EH (cell line): ENCODE measurements at regions not wholly inside any gene's neighbourhood (a gene's known extent, or its start where the extent isn't known, plus 50 kb on each side); places are given as distances from the start of the nearest gene placed in this dataset.
"Not testable (repeated sequence)": the region's sequence is repeated elsewhere in the genome, so short reads cannot be mapped to it uniquely, and the experiment has no call there.

ENCODE experiments used
- DNase-seq: peaks from one replicate; pipeline ENCODE4 v3.0.0-alpha.2; 2015; ENCODE audit warnings: low read depth

DNA sequence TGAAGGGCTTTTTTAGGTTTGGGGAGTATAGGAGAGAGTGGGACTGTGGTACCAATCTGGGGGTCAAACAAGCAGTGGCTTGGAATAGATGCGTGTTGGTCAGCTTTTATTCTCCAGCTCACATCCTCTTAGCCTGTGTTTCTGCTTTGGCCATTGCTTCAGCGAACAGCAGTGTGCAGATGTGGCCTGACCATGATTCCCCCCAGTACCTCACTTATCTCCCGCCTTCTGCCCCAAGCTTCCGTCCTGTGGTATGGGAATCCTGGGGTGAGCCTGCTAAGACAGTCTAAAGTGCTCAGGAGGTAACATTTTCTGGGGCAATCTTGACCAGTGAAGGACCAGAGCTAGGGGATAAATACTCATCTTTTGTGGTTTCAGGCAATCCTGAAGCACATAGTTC is 84.9 kb upstream of the TNP1 start:
- no peak for DNase-seq

DNA sequence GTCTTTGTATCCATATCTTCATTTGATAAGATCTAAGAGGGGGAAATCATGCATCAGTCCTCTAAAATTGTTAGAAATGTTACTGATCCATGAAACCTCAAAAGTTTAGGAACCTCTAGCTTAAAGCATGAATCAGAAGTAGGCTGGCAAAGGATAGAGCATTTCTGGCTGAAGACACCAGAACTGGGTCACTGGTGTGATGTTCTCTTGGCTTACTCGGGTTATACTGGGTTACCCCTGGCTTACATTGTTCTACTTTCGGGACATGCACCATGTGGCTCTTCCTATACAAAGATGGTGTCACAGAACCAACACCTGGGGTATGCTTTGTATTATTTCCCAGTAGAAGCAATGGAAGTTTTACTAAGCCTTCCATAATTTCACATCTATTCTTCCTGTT is 83.2 kb upstream of the TNP1 start:
- DNase-seq = no peak

DNA sequence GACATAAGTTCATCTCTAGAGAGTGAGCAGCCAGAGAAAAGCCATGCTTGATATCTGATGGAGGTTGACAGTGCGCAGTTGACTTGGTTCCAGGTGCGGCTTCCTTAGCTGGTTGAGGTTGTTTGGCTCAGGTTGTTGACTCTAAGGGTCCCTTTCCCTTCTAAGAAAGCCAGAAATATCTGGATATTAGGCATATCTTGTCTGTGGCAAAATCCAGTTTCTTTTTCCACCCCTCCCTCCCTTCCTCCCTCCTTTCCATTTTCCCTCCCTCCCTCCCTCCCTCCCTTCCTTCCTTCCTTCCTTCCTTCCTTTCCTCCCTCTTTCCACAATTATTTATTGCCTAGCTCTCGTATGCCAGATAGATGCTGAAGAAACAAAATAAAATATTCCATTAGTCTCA is 82.6 kb upstream of the TNP1 start:
- DNase-seq = no peak

DNA sequence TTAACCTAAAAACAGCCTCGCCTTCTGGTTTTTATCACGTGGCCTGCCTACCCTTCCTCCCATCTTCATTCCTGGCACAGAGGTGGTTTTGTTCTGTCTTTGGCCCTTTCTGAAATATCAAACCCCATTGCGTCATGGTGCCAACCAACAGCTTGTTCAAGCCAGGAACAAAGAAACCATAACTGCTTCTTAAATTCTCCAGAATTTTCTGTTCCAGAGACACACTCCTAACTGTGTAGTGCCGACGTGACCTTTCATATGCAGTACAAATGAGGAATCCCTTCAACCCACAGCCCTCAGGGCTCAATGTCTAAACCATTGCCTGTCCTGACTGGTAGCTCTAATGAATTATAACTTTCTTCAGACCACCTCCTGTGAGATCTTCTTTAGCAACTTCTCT is 82.2 kb upstream of the TNP1 start:
- DNase-seq = no peak

DNA sequence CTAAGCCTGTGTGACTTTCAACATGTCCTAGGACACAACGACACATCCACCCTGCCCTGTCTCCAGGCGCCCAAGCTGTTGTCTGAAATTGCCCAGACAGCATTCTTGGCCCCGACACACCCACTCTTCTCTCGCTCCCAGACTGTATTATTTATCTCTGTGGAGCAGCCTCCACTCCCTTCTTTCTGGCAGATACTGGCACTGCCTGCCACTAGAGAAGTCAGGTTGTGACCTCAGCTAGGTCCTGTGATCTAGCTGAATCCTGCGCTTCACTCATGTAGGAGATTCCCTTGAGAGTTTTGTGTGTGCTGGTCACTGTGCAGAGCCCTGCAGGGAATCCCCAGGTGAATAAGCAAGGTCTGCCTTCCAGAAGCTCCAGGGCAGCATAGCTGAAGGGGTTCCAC is 77.1 kb upstream of the TNP1 start:
- no peak for DNase-seq

DNA sequence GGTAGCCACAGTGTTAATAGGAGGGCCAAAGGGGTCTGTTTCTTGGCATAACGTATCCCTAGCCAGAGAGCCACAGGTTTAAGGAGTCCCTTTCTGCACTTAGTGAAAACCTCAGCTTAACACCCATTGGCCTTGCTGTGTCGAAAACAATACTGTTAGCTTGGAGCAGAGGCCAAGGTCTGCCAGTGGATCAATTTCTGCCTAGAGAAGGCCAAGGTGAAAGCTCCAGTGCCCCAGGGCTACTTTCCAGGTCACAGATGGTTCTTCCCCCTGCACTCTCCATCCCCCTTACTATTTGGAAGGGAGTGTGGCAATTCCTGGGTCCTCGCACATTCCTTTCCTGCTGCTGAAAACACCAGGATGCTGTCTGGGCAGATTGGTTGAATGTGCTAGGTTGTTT is 74.8 kb upstream of the TNP1 start:
- DNase-seq = no peak

DNA sequence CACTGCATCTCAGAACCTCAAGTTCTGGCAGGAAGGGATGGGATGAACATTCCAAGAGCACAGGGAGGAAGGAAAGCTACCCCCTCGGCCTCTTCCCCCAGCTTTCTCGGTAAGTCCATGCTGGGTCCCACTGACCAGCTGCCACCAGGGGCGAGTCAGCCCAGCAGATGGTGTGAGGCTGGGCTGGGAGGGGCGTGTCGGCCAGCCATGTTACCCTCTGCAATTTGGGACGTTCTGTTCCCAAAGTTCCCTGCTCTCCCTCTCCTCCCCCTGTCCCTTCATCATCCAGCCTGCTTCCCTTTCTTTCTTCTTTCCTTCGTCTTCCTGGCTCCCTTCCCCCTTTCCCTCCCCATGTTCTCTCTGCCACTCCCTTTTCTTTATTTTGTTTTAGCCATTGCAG is 74.3 kb upstream of the TNP1 start:
- no peak for DNase-seq

DNA sequence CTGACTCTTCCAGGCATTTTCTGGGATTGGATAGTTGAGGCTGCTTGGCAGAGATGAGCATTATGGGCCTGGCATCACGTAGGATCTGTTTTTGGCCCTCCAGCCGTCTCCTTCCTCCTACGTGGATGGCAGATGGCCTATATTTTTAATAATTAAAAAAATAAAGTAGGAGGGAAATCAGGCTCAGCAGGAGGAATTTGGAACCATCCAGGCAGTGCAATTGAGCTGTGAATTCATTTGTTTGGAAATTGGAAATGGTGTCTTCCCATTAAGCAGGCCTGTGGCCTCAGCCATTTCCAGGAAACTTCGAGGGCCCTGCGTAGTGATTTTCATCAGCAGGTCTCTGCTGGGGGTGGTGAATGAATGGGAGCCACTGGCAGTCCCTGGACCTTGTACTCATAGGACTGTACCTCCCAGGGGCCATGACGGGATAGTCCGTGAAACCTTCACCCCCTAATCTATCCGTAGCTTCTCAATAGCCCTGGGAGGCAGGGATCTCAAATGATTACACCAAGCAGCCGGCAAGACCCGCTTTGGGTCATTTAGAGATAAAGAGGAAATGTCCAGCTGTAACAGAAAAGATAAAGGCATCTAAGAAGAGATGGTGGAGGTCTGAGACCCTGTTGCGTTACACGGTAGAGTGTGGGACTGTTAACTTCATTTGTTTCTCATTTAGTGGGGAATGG is 73.1 kb upstream of the TNP1 start:
- DNase-seq = no peak

DNA sequence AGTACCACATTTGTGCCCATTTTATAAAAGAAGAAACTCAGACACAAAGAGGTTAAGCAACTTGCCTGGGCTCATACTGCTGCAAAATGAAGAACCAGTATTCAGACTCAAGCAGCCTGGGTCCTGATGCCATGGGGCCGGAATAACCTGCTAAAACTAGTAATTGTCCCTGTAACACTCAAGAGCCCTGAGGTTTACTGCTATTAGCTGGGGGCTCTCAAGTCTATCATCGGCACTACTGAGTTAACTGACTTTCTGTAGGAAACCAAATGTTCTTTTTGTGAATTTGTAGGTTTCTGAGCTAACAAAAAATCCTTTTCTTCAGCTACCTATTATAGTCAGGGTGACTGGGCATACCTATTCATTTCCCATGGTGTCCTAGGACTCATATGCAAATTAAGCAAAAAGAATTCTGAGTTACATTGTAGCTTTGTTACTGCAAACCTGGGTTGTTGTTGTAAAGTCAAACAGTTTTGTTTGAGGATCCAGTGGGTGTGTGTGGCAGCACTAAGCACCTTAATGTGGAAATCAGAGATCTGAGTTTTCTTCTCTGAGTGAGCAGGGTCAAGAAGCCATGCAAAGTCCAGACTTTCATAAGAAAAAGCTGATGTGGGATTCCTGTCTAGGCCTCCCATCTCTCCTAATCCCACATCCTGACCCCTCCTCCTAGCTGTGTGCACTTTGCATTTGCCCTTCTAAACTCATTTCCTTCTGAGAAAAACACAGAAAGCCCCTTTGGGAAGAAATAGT is 72.4 kb upstream of the TNP1 start:
- DNase-seq = no peak

DNA sequence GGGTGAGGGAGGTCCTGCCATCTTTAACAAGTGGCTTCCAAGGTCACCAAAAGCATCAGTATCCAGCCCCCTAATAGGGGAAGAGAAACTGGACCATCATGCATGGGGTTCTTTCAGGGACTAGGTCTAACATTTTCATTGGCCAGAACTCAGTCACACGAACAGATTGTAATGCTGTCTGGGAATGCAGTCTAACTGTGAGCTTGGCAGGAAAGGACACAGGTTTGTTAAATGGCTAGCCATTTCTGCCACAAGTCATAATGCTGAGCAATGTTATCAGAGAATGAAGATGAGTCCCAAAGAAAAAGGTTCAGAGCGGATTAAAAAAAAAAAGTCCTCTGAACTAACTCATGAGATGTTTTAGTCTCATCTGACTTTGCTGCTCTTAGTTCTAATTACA is 70.9 kb upstream of the TNP1 start:
- DNase-seq = no peak

DNA sequence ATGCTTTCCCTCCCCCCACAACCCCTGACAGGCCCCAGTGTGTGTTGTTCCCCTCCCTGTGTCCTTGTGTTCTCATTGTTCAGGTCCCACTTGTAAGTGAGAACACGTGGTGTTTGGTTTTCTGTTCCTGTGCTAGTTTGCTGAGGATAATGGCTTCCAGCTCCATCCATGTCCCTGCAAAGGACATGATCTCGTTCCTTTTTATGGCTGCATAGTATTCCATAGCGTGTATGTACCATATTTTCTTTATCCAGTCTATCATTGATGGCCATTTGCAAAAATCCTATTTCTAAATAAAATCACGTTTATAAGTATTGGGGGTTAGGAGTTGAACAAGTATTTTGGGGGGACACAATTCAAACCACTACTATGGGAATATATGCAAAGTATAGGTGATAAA is 69.5 kb upstream of the TNP1 start:
- DNase-seq = not testable (repeated sequence)

DNA sequence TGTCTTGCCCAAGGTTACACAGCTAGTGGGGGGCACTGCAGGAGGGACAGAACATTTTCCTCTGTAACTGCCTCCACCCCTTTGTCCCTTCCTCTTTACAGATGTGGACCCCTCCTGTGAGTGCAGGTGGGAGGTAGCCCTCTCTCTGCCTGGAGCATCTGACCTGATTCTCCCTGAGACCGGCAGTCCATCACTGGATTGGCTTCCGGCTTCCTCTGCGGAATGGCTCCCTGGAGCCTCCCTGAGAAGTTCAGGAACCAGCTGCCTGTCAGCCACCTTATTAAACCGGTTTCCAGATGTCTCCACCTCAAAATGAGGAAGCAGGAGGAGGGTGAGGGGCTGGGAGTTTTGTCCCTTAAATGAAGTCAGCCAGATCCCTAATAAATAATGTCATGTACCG is 67.3 kb upstream of the TNP1 start:
- DNase-seq = no peak

DNA sequence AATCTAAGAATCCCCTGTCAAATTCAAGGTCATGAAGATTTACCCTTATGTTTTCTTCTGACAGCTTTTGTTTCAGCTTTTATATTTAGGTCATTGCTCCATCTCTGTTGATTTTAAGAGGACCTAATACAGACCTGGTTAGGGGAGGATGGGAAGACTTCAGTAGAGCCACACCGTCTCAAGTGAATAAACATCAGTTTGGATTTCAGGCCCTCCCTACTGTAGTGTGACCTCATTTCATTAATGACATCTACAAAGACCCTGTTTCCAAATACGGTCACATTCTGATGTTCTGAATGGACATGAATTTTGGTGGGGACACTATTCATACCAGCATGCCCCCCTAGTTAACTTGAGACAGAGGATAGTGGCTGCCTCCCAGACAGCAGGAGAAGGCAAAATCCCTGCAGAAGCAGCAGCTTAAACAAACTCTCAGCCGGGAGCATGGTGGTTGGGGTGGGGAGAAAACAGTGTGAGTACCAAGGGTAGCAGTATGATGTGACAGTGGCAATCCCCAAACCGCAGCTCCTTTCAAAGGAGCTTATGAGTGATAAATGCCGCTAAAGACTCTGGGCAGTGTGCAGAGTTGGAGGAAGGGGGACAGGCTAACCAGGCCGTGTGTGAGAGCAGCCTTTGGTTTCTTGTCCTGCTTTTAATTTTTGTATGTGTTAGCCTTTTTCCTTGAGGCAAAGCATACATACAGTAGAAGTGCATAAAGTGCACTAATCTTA is 65.9 kb upstream of the TNP1 start:
- no peak for DNase-seq

DNA sequence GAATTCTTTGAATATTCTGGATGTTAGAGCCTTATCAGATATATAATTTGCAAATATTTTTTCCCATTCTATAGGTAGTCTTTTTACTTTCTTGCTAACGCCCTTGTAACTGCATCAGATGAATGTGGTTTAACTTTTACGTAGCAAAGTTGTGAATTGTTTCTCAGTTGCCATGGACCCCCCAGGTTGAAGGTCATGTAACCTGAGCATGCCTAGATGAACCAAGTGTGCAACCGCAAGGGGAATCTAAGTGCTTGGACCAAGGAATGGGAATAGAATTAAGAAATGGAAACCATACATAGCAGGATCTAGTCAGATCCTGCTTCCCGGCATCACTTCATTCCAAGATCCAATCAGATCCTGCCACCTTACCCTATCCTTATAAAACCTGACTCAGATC is 65.1 kb upstream of the TNP1 start:
- DNase-seq = no peak

DNA sequence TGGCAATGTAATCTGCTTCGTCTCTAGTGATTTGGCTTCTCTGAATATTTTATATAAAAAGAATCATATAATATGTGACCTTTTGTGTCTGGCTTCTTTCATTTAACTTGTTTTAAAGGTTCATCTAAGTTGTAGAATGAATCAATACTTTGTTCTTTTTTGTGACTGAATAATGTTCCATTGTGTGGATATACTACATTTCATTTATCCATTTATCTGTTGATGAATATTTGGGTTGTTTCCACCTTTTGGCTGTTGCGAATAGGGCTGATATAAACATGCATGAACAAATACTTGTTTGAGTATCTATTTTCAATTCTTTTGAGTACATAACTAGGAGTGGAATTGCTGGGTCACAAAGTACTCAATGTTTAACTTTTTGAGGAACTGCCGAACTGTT is 63.8 kb upstream of the TNP1 start:
- no peak for DNase-seq

DNA sequence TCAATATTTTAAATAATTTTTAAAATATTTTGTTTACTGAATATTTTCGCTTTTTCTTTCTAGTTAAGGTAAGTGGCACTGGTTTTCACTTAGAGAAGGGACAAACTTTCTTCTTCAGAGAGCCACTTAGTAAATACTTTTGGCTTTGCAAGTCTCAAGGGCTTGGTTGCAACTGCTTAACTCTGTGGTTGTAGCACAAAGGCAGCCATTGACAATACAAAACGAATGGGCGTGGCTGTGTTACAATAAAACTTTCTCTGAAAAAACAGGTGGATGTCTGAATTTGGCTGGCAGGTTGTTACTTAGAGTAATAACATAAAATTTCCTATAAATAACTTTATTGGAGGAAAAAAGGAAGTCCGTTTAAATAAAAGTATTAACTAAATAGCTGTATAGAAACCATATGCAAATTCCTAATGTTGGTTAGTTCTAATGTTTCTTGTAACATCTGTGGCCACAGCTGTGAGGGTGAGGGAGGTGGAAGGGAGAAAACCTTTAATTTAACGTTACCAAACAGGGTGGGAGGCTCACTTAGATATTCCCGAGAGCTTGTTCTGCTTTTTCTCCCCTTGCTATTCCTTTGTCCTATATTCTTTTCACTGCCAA is 62.4 kb upstream of the TNP1 start:
- no peak for DNase-seq

DNA sequence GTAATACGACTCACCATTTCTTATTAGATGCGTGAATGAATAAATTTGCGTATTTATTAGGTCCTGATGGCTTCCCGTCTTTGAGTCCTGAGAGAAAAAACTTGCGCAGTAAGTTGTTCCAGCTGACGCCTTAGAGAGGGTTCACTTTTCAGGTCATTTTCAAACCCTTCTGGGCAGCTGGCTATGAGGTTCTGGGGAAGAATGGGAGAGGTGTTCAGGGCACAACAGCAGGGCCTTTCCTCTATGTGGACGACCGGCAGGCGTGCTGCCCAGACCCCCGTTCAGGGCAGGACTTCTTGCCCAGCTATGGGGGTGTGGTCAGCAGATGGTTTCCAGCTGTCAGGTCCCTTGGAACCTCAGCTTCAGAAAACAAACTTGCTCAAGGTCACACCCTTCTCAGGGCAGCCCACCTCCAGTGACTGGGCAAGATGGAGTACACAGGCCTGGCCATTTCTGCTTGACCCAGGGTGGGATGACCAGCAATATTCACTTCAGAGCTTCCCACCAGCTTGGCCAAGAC is 61.1 kb upstream of the TNP1 start:
- no peak for DNase-seq

DNA sequence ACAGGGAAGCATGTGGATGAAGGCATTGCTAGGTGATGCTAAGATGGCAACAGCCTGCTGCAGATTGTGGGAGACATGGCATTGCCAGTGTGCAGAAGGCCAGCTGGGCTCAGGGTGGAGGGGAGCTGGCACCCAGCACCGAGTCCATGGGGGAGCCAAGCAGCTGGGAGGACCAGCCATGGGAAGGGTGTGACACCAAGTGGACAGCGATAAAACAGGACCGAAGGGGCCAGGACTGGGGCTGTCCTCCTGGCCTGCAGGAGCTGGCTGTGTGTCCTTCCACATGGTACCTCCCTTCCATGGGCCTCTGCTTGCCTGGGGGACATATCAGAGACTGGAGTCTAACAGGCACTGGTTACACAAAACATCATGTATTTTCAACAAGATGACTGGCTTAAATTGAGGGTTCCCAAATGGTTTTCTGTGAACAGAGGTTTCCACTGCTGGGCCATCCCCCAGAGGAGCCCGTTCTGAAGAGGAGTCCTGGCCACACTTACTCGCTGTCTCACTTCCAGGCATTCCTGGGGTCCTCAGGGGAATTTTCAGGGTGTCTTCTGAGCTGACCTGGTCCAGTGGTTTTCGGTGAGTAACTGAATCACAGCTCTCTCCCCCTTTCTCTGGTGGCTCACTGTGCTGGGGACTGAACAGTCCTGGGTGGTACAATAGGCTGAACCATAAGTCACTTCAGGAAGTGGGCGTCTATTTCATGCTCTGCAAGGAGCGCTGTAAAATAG is 60.4 kb upstream of the TNP1 start:
- no peak for DNase-seq

DNA sequence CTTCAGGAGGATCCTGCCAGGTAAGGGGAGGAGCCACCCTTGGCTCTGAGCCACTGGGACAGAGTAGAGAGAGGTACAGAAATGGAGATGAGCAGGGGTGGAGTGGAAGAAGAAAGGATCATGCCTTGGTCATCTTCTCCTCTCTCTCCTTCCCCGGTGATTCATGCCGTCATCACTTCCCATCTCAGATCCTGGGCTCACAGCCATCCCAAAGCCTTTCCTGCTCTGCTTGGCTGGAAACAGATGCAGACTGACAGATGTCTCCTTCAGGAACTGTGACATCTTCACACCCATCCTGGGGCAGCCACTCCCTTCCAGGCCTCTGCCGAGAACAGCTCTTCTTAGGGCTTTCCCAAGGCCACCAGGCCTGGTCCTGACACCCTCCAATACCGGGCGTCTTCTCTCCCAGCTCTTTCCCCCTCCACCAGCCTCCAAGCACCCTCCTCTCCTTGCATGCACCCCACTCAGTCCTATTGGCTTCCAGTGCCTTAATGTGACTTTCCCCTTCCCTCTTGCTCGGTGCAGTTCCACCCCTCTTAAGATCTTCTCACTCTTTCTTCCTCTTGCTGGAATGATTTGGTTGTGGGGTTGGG is 58.3 kb upstream of the TNP1 start:
- peak; percentile 85 for DNase-seq

DNA sequence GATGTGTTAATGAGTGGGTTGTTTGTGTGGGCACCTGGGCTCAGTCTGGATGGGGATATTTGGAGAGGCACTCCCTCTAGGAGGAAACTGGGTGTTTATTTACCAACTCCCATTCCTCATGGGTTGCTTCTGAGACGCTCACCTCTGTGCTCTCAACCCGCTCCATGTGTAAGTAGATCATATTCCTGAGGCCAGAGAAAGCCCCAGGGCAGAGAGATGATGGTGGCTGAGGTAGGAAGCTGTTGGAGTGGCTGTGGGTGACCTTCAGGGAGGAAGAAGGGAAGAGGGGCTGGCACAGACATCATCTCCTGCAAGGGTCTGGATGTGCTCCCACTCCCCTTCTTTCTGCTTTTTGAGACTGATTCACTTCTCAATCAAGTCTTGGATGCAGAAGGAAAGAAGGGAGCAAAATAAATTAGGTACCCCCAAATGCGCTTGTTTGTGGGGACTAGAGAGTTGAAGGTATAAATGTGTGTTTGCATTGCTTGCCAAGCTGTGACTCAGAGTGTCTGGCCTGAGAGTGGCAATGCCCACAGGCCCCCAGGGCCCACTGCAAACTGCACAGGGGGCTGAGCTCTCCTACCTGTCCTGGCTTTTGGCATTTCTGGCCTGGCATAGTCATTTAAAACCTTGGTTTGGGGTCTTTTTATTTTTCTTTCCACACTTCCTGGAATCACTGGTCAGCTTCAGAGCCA is 57.2 kb upstream of the TNP1 start:
- no peak for DNase-seq

DNA sequence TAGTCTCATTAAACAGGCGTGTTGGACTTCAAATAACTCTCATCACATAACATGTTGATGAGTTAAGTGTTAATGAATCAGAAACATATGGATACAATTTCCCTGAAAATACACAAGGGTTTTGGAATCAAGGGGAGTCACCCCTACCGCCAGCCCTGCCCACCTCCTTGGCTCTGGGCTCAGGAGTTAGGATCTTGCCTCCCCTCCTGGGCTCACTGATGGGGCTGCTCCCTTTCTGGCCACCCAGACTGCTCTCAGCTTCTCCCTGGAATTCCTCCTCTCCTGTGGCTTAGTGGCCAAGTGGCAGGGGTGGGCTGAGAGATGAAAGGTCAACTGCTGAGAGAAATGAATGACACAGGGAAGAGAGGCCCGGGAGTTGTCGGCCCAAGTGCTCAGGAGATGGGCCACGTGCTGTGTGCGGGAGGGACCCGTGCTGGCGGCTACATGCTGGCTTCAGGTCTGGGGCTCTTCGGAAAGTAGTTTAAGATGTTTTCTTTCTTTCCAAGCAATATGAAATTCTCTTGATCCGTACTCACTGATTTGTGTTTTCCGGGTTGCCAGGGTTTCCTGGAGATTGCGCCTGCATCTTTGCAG is 55.8 kb upstream of the TNP1 start:
- no peak for DNase-seq
